ENCODE measurements at regions not wholly inside any gene's neighbourhood (a gene's known extent, or its start where the extent isn't known, plus 50 kb on each side); places are given as distances from the start of the nearest gene placed in this dataset.

DNA sequence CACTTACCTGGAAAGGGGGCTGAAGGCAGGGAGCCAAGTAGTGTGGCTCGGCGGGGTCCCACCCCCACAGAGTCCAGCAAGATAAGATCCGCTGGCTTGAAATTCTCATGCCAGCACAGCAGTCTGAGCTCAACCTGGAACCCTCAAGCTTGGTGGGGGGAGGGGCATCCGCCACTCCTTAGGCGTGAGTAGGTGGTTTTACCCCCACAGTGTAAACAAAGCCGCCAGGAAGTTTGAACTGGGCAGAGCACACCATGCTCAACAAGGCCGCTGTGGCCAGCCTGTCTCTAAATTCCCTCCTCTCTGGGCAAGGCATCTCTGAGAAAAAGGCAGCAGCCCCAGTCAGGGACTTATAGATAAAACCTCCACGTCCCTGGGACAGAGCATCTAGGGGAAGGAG lies 156.3 kb downstream of the KBTBD8 start:
- TF ChIP-seq, protein P1, sequence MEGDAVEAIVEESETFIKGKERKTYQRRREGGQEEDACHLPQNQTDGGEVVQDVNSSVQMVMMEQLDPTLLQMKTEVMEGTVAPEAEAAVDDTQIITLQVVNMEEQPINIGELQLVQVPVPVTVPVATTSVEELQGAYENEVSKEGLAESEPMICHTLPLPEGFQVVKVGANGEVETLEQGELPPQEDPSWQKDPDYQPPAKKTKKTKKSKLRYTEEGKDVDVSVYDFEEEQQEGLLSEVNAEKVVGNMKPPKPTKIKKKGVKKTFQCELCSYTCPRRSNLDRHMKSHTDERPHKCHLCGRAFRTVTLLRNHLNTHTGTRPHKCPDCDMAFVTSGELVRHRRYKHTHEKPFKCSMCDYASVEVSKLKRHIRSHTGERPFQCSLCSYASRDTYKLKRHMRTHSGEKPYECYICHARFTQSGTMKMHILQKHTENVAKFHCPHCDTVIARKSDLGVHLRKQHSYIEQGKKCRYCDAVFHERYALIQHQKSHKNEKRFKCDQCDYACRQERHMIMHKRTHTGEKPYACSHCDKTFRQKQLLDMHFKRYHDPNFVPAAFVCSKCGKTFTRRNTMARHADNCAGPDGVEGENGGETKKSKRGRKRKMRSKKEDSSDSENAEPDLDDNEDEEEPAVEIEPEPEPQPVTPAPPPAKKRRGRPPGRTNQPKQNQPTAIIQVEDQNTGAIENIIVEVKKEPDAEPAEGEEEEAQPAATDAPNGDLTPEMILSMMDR (IDR thresholded peaks at IDR 0.05), result no peak
- TF ChIP-seq POLR2A (IDR thresholded peaks at IDR 0.05), result no peak

All from lower leg skin (tissue), 3 donors.